ENCODE measurements at regions not wholly inside any gene's neighbourhood (a gene's known extent, or its start where the extent isn't known, plus 50 kb on each side); places are given as distances from the start of the nearest gene placed in this dataset.

GRCh38 chr2:156810094-156810493 is 373.9 kb downstream of the GPD2 start:
- POLR2A ChIA-PET = no interaction called here
- in situ Hi-C loops (cut with HindIII; ENCODE audit: extremely low pct_ligation_motif_present, low pct_unique_long_range_greater_than_20kb) (no loop called here), intact Hi-C loops (cut with micrococcal nuclease; ENCODE audit: unreplicated experiment) (no loop called here)
- H3K27ac ChIP-seq (ENCODE audit: extremely low read length, insufficient read depth, low read length) = no peak overlapping the region
- H3K9ac ChIP-seq (ENCODE audit: insufficient read depth, low read depth, low read length) = no peak overlapping the region
- CTCF ChIA-PET (ENCODE audit: low intra/inter-chr PET ratio, low total read pairs) = no interaction called here
- no peak overlapping the region for H3K4me3 ChIP-seq (replicated peaks in 1 of 3; ENCODE audit: insufficient read depth in 1 of 3, low read depth in 2 of 3, low read length in 3 of 3)
- H3K27me3 ChIP-seq (ENCODE audit: control insufficient read depth in 1 of 2, insufficient read depth in 2 of 2, low read length in 2 of 2) = no peaks in the 10 kb centered on the region
- H3K9me3 ChIP-seq (ENCODE audit: low read length) = no peaks in the 10 kb centered on the region
- ATAC-seq = no peak
- no TSS peak for BruUV-seq (replicated peaks)
- no peaks in the 10 kb centered on the region for H3K36me3 ChIP-seq (replicated peaks in 1 of 2; ENCODE audit: control insufficient read depth in 1 of 2, insufficient read depth in 2 of 2, low read length in 2 of 2)
- WGBS (ENCODE audit: low lambda C conversion rate) = 5% methylated on average over 2 of the region's 2 CpGs
- FAIRE-seq = no peak
- no peaks in the 10 kb centered on the region for H3K79me2 ChIP-seq (ENCODE audit: insufficient read depth, low read length)
- no peak overlapping the region for H2AFZ ChIP-seq (ENCODE audit: low read length)
- no peaks in the 10 kb centered on the region for H4K20me1 ChIP-seq (ENCODE audit: insufficient read depth, low read length)
- no peak for DNase-seq (ENCODE audit: low spot score)
- TF ChIP-seq ZSCAN31 (CRISPR knock-in tag; IDR thresholded peaks at IDR 0.05; ENCODE audit: low read depth) (no peak), ZNF367 (CRISPR knock-in tag; IDR thresholded peaks at IDR 0.05; ENCODE audit: borderline replicate concordance) (no peak), PPARG (CRISPR knock-in tag; conservative IDR thresholded peaks at IDR 0.05) (no peak), ZBTB1 (CRISPR knock-in tag; IDR thresholded peaks at IDR 0.05; ENCODE audit: borderline replicate concordance) (no peak)
- no peaks in the 10 kb centered on the region for H3K4me1 ChIP-seq (ENCODE audit: insufficient read depth, low read length)
- H3K4me2 ChIP-seq (ENCODE audit: low read depth, low read length) = no peak overlapping the region

DNA sequence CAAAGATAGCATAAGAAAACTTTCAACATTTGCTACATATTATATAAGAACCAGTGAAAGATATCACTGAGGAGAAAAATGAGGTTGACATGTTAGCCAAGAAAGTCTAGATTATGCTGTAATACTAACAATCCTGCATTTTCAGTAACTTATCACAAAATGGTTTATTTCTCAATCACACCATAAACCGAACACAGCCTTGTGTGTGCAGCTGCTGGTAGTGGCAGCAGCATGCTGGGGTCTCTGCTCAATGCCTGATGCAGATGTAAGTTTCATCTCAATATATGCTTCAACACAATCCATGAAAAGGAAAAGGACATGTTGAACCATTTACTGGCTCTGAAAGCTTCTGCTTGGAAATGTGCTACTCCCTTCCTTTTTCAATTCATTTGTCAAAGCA is 376.3 kb downstream of the GPD2 start:
- no peaks in the 10 kb centered on the region for H3K36me3 ChIP-seq (replicated peaks in 1 of 2; ENCODE audit: control insufficient read depth in 1 of 2, insufficient read depth in 2 of 2, low read length in 2 of 2)
- no peak overlapping the region for H2AFZ ChIP-seq (ENCODE audit: low read length)
- no peak overlapping the region for H3K4me3 ChIP-seq (replicated peaks in 1 of 3; ENCODE audit: insufficient read depth in 1 of 3, low read depth in 2 of 3, low read length in 3 of 3)
- no TSS peak for BruUV-seq (replicated peaks)
- 6% methylated on average over 1 of the region's 1 CpG for WGBS (ENCODE audit: low lambda C conversion rate)
- ChIA-PET POLR2A (no interaction called here), CTCF (ENCODE audit: low intra/inter-chr PET ratio, low total read pairs) (no interaction called here)
- H3K27ac ChIP-seq (ENCODE audit: extremely low read length, insufficient read depth, low read length) = no peak overlapping the region
- no peak for FAIRE-seq
- no peak for ATAC-seq
- no peak overlapping the region for H3K9ac ChIP-seq (ENCODE audit: insufficient read depth, low read depth, low read length)
- in situ Hi-C loops (cut with HindIII; ENCODE audit: extremely low pct_ligation_motif_present, low pct_unique_long_range_greater_than_20kb) = no loop called here
- H3K9me3 ChIP-seq (ENCODE audit: low read length) = no peaks in the 10 kb centered on the region
- no peaks in the 10 kb centered on the region for H3K4me1 ChIP-seq (ENCODE audit: insufficient read depth, low read length)
- no peaks in the 10 kb centered on the region for H3K79me2 ChIP-seq (ENCODE audit: insufficient read depth, low read length)
- intact Hi-C loops (cut with micrococcal nuclease; ENCODE audit: unreplicated experiment) = no loop called here
- H3K4me2 ChIP-seq (ENCODE audit: low read depth, low read length) = no peak overlapping the region
- DNase-seq (ENCODE audit: low spot score) = no peak
- H3K27me3 ChIP-seq (ENCODE audit: control insufficient read depth in 1 of 2, insufficient read depth in 2 of 2, low read length in 2 of 2) = no peaks in the 10 kb centered on the region
- H4K20me1 ChIP-seq (ENCODE audit: insufficient read depth, low read length) = no peaks in the 10 kb centered on the region
- TF ChIP-seq, protein P1, sequence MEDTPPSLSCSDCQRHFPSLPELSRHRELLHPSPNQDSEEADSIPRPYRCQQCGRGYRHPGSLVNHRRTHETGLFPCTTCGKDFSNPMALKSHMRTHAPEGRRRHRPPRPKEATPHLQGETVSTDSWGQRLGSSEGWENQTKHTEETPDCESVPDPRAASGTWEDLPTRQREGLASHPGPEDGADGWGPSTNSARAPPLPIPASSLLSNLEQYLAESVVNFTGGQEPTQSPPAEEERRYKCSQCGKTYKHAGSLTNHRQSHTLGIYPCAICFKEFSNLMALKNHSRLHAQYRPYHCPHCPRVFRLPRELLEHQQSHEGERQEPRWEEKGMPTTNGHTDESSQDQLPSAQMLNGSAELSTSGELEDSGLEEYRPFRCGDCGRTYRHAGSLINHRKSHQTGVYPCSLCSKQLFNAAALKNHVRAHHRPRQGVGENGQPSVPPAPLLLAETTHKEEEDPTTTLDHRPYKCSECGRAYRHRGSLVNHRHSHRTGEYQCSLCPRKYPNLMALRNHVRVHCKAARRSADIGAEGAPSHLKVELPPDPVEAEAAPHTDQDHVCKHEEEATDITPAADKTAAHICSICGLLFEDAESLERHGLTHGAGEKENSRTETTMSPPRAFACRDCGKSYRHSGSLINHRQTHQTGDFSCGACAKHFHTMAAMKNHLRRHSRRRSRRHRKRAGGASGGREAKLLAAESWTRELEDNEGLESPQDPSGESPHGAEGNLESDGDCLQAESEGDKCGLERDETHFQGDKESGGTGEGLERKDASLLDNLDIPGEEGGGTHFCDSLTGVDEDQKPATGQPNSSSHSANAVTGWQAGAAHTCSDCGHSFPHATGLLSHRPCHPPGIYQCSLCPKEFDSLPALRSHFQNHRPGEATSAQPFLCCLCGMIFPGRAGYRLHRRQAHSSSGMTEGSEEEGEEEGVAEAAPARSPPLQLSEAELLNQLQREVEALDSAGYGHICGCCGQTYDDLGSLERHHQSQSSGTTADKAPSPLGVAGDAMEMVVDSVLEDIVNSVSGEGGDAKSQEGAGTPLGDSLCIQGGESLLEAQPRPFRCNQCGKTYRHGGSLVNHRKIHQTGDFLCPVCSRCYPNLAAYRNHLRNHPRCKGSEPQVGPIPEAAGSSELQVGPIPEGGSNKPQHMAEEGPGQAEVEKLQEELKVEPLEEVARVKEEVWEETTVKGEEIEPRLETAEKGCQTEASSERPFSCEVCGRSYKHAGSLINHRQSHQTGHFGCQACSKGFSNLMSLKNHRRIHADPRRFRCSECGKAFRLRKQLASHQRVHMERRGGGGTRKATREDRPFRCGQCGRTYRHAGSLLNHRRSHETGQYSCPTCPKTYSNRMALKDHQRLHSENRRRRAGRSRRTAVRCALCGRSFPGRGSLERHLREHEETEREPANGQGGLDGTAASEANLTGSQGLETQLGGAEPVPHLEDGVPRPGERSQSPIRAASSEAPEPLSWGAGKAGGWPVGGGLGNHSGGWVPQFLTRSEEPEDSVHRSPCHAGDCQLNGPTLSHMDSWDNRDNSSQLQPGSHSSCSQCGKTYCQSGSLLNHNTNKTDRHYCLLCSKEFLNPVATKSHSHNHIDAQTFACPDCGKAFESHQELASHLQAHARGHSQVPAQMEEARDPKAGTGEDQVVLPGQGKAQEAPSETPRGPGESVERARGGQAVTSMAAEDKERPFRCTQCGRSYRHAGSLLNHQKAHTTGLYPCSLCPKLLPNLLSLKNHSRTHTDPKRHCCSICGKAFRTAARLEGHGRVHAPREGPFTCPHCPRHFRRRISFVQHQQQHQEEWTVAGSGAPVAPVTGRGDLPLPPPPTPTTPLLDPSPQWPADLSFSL (CRISPR knock-in tag; IDR thresholded peaks at IDR 0.05) = no peak
- TF ChIP-seq, protein P2, sequence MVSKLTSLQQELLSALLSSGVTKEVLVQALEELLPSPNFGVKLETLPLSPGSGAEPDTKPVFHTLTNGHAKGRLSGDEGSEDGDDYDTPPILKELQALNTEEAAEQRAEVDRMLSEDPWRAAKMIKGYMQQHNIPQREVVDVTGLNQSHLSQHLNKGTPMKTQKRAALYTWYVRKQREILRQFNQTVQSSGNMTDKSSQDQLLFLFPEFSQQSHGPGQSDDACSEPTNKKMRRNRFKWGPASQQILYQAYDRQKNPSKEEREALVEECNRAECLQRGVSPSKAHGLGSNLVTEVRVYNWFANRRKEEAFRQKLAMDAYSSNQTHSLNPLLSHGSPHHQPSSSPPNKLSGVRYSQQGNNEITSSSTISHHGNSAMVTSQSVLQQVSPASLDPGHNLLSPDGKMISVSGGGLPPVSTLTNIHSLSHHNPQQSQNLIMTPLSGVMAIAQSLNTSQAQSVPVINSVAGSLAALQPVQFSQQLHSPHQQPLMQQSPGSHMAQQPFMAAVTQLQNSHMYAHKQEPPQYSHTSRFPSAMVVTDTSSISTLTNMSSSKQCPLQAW (CRISPR knock-in tag; IDR thresholded peaks at IDR 0.05) = no peak
- TF ChIP-seq ZNF598 (CRISPR knock-in tag; IDR thresholded peaks at IDR 0.05; ENCODE audit: borderline replicate concordance) = no peak
- no peak for TF ChIP-seq FOXK1 (CRISPR knock-in tag; IDR thresholded peaks at IDR 0.05; ENCODE audit: borderline replicate concordance, low read depth)
- TF ChIP-seq SPEN (CRISPR knock-in tag; IDR thresholded peaks at IDR 0.05; ENCODE audit: low read depth) = no peak
- TF ChIP-seq ZNF746 (CRISPR knock-in tag; IDR thresholded peaks at IDR 0.05) = no peak
- TF ChIP-seq ZNF441 (CRISPR knock-in tag; IDR thresholded peaks at IDR 0.05; ENCODE audit: borderline replicate concordance) = no peak
- TF ChIP-seq KLF6 (CRISPR knock-in tag; IDR thresholded peaks at IDR 0.05) = no peak
- TF ChIP-seq TEAD3 (CRISPR knock-in tag; optimal IDR thresholded peaks at IDR 0.05; ENCODE audit: borderline replicate concordance) = no peak

Data from HepG2 (cell line).